ENCODE measurements at regions not wholly inside any gene's neighbourhood (a gene's known extent, or its start where the extent isn't known, plus 50 kb on each side); places are given as distances from the start of the nearest gene placed in this dataset.

GRCh38 chr16:86015606-86016005 lies 116.6 kb downstream of the IRF8 start:
- TF ChIP-seq CTCF (IDR thresholded peaks at IDR 0.05; ENCODE audit: insufficient read depth, low read length), result no peak
- TF ChIP-seq POLR2AphosphoS5 (IDR thresholded peaks at IDR 0.05; ENCODE audit: low read depth), result no peak

Data from HL-60 (cell line).